ENCODE measurements at regions not wholly inside any gene's neighbourhood (a gene's known extent, or its start where the extent isn't known, plus 50 kb on each side); places are given as distances from the start of the nearest gene placed in this dataset.

DNA sequence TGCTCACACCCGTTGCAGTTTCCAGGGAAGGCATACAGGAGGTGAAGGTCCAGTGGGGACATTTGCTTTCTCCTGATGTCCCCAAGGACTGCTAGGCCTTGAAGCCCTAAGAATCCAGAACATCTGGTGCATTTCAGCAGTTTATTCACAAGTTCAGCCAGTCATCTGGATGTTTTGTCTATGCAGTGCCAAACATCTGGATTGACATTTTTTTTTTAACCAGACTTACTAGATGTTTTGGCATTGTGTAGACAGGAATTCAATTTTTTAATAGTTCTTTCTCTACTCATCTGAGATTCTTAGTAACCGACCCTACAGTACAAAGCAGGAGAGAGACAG is 256.2 kb downstream of the CLIC5 start:
- in situ Hi-C loops (cut with HindIII; ENCODE audit: low pct_ligation_motif_present, low sequenced_read_pairs), result no loop called here
- H3K36me3 ChIP-seq (replicated peaks), result no peaks in the 10 kb centered on the region
- H3K4me3 ChIP-seq (ENCODE audit: low read depth, low read length), result no peak overlapping the region
- TF ChIP-seq, protein P1, sequence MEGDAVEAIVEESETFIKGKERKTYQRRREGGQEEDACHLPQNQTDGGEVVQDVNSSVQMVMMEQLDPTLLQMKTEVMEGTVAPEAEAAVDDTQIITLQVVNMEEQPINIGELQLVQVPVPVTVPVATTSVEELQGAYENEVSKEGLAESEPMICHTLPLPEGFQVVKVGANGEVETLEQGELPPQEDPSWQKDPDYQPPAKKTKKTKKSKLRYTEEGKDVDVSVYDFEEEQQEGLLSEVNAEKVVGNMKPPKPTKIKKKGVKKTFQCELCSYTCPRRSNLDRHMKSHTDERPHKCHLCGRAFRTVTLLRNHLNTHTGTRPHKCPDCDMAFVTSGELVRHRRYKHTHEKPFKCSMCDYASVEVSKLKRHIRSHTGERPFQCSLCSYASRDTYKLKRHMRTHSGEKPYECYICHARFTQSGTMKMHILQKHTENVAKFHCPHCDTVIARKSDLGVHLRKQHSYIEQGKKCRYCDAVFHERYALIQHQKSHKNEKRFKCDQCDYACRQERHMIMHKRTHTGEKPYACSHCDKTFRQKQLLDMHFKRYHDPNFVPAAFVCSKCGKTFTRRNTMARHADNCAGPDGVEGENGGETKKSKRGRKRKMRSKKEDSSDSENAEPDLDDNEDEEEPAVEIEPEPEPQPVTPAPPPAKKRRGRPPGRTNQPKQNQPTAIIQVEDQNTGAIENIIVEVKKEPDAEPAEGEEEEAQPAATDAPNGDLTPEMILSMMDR (IDR thresholded peaks at IDR 0.05; ENCODE audit: low read depth, low read length, missing control alignments), result no peak
- no peak for DNase-seq
- no peaks in the 10 kb centered on the region for H3K27me3 ChIP-seq (replicated peaks)
- no peak overlapping the region for H3K27ac ChIP-seq

DNA sequence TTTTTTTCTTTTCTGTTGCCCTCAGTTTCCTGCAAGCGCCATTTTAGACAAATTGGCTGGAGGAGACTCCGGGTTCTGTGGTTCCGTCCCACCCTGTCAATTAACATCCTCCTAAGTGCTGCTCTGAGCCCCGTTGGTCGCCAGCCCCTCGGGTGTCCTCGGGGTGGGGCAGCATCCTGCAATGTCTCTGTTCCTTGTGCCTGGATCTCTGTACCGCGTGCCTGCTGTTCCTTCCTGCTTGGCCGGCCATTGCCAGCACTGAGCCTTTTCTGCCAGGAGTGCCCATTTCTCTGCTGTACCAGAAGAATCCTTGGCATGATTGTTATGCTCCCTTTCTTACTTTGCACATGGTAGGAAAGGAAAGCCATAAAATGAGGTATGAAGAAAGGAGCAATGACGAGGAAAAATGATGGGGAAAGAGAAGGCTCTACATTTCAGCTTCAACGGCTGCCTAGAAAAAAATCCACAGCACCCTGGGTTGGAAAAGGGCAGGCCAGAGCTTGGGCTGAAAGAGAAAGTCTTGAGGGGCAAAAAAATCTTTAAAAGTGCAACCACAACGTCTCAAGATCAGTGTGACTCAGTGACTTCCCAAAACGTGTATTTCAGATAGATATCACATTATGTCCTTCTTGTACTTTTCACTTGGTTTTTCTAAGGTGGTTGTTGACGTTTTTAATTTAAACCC is 256.7 kb downstream of the CLIC5 start:
- Histone ChIP-seq H3K36me3 (replicated peaks) (no peaks in the 10 kb centered on the region), H3K4me3 (ENCODE audit: low read depth, low read length) (no peak overlapping the region), H3K27ac (no peak overlapping the region), H3K27me3 (replicated peaks) (no peaks in the 10 kb centered on the region)
- TF ChIP-seq, protein P1 (IDR thresholded peaks at IDR 0.05; ENCODE audit: low read depth, low read length, missing control alignments), result no peak
- in situ Hi-C loops (cut with HindIII; ENCODE audit: low pct_ligation_motif_present, low sequenced_read_pairs), result no loop called here
- no peak for DNase-seq

DNA sequence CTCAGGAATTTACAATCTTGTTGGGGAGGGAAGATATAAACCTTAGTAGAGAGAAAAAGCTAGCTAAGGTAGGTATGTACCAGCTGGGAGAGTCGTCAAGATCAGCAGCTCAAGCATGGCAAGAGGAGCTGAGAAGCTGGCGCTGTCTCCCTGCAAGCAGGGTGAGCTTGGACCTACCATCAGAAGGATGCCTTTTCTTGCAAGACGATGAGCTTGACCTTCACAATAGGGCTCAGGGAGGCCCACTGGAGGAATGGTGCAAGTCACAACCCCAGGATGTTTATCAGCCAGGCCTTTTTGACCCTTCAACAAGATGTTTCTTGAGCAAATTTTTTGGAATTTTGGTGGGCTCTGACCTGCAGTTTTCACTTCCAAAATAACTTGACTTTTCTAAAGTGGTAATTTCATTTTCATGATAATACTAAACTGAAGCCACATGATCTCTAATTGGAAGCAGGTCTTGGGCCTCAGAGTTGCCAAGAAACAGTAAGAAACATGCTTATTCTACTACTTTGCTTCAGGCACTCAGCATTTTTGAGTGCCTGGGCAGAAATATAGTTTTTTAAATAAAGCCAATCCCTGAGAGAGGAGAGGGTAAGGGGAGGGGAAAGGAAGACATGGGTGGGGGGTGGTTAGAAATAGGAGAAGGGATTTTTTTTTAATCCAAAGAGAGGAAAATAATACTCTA is 258.1 kb downstream of the CLIC5 start:
- TF ChIP-seq, protein P1 (IDR thresholded peaks at IDR 0.05; ENCODE audit: low read depth, low read length, missing control alignments), result no peak
- Histone ChIP-seq H3K27ac (no peak overlapping the region), H3K36me3 (replicated peaks) (no peaks in the 10 kb centered on the region), H3K4me3 (ENCODE audit: low read depth, low read length) (no peak overlapping the region), H3K27me3 (replicated peaks) (no peaks in the 10 kb centered on the region)
- no peak for DNase-seq
- in situ Hi-C loops (cut with HindIII; ENCODE audit: low pct_ligation_motif_present, low sequenced_read_pairs), result no loop called here

DNA sequence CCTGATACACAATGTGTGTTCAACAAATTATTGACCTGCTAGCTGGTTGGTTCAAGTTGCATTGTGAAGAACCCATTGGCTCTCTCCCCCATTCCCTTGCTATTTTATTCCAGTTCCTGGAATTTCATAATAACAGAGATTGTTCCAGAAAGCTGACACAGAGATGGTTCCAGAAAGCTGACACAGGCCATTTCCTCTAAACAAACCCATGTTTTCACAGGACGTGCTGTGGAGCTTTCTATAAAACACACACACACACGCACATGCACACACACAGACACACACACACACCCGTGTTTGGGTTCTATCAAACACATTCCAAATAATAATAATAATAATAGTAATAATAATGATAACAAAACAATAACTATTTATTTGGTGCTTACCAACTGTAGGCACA is 259.1 kb downstream of the CLIC5 start:
- Histone ChIP-seq H3K36me3 (replicated peaks) (no peaks in the 10 kb centered on the region), H3K27me3 (replicated peaks) (no peaks in the 10 kb centered on the region), H3K4me3 (ENCODE audit: low read depth, low read length) (no peak overlapping the region), H3K27ac (no peak overlapping the region)
- TF ChIP-seq, protein P1 (IDR thresholded peaks at IDR 0.05; ENCODE audit: low read depth, low read length, missing control alignments), result no peak
- in situ Hi-C loops (cut with HindIII; ENCODE audit: low pct_ligation_motif_present, low sequenced_read_pairs), result no loop called here
- DNase-seq, result no peak

DNA sequence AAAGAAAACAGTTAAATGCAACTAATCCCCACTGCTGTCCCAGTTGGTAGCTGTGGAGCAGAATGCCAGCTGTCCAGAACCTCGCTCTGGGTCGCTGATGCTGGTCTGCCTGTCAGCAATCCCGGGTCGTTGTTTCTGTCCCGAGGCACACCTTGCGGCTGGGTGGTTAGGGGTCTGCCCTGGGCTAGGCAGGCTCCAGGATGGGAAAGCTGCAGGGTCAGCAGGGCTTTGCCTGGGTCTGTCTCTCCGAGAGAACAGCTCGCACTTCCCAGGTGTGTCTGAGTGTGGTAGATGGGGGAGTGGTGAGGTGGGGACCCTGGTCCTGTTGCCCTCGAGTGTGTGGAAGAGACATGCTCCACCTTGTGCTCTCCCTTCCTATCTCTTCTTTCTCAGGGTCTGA is 261.2 kb downstream of the CLIC5 start:
- no peak for DNase-seq
- Histone ChIP-seq H3K27me3 (replicated peaks) (no peaks in the 10 kb centered on the region), H3K36me3 (replicated peaks) (no peaks in the 10 kb centered on the region), H3K4me3 (ENCODE audit: low read depth, low read length) (no peak overlapping the region), H3K27ac (no peak overlapping the region)
- TF ChIP-seq, protein P1 (IDR thresholded peaks at IDR 0.05; ENCODE audit: low read depth, low read length, missing control alignments), result no peak
- in situ Hi-C loops (cut with HindIII; ENCODE audit: low pct_ligation_motif_present, low sequenced_read_pairs), result no loop called here

Measured in brain microvascular endothelial cell (primary cell).